Body of pancreas (tissue), 4 donors: ENCODE measurements at regions not wholly inside any gene's neighbourhood (a gene's known extent, or its start where the extent isn't known, plus 50 kb on each side); places are given as distances from the start of the nearest gene placed in this dataset.

Experiments
- CTCF ChIP-seq, 7 experiments: fragments of 450-650 bp in 4 of 7; fragments of 200-600 bp in 3 of 7; sonication (generic) in 3 of 7; IDR thresholded peaks; one replicate each; pipeline ENCODE4 v1.5.1; 2016 to 2019; ENCODE audit warnings: antibody characterized with exemption in 7 of 7
- POLR2A ChIP-seq, 3 donors: fragments of 450-650 bp; IDR thresholded peaks; one replicate each; pipeline ENCODE4 v1.6.1; 2016; ENCODE audit warnings: antibody characterized with exemption in 3 of 3, mild to moderate bottlenecking in 2 of 3

DNA sequence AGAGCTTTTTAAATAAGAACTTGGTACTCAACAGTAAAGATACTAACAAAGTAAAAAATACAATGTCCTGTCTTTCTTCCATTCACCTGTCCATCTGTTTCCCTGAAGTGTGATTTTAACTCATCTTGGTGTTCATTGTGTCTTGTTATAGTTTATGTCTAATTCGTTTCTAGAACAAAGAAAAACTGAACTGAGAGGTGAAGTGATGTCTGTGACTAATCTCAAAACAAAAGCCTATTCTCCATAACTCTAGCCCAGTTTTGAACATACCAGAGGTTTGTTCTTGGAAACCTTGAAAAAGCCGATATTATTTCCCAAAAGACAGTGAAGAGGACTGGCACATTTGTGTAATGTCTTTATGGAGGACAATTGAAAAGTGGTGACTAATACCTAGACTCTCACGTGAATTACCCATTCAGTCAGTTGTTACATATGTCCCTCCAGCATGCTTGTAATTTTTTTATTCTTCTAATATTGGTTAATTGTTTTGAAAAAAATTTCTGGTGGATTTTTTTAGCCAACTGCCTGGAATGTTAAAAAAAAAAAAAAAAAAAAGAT, 725.8 kb downstream of the SATB2 start:
- TF ChIP-seq POLR2A (IDR thresholded peaks at IDR 0.05) = no peak
- no peak for TF ChIP-seq CTCF (IDR thresholded peaks at IDR 0.05)
